IMR-90 (cell line): ENCODE measurements at regions not wholly inside any gene's neighbourhood (a gene's known extent, or its start where the extent isn't known, plus 50 kb on each side); places are given as distances from the start of the nearest gene placed in this dataset.

Experiments used
- ATAC-seq: fragments of 200-7000 bp; cut with Tn5 transposase; 2 replicates; pipeline ENCODE4 v1.9.1; 2020; ENCODE audit warnings: low read depth, mild to moderate bottlenecking, moderate library complexity
- BruUV-seq: library from RNA; stranded (reverse); fragments of 400-500 nt; replicated peaks from 2 replicates; lab custom pipeline; 2021; lab: Mats Ljungman, UMichigan
- CTCF ChIA-PET: fragments of 300-600 bp; formaldehyde crosslinking; extraction: SDS; loops from one replicate; lab custom pipeline; 2021; ENCODE audit warnings: antibody characterized with exemption; lab: Yijun Ruan, JAX
- POLR2A ChIA-PET: fragments of 300-600 bp; sonication (Branson Sonifier 250); formaldehyde crosslinking; loops from one replicate; lab custom pipeline; 2022; ENCODE audit warnings: antibody characterized with exemption; ENCODE audit not compliant: unreplicated experiment; lab: Charles Lee
- DNase-seq: peaks from one replicate; pipeline ENCODE4 v3.0.0; 2013
- H2AFZ ChIP-seq: replicated peaks from 2 replicates; pipeline ENCODE3; 2013; ENCODE audit warnings: low read length, mild to moderate bottlenecking; ENCODE audit not compliant: poor library complexity
- H2AK5ac ChIP-seq: 2 replicates; pipeline ENCODE4 v1.6.1; 2013; ENCODE audit warnings: low read depth, low read length, inconsistent platforms
- H2AK9ac ChIP-seq: replicated peaks from 2 replicates; pipeline ENCODE3; 2013; ENCODE audit warnings: mild to moderate bottlenecking, low read depth, low read length, moderate library complexity; ENCODE audit not compliant: poor library complexity
- H2BK120ac ChIP-seq: 2 replicates; pipeline ENCODE4 v1.6.1; 2013; ENCODE audit warnings: low read depth, low read length, inconsistent platforms
- H2BK15ac ChIP-seq: 3 replicates; pipeline ENCODE4 v1.6.1; 2013; ENCODE audit warnings: low read depth, low read length, inconsistent platforms
- H2BK20ac ChIP-seq: 2 replicates; pipeline ENCODE4 v1.6.1; 2013; ENCODE audit warnings: low read depth, mild to moderate bottlenecking, inconsistent platforms, low read length, moderate library complexity
- H2BK5ac ChIP-seq: 2 replicates; pipeline ENCODE4 v1.6.1; 2013; ENCODE audit warnings: mild to moderate bottlenecking, low read depth, low read length, inconsistent platforms; ENCODE audit not compliant: poor library complexity, severe bottlenecking
- H3K14ac ChIP-seq: replicated peaks from 2 replicates; pipeline ENCODE4 v1.6.1; 2013; ENCODE audit warnings: low read depth, low read length, inconsistent platforms
- H3K18ac ChIP-seq: 2 replicates; pipeline ENCODE4 v1.6.1; 2013; ENCODE audit warnings: low read depth, low read length, control low read depth
- H3K23ac ChIP-seq: 2 replicates; pipeline ENCODE4 v1.6.1; 2013; ENCODE audit warnings: low read depth, low read length, inconsistent platforms
- H3K27ac ChIP-seq: 2 replicates; pipeline ENCODE4 v1.5.1; 2013; ENCODE audit warnings: mild to moderate bottlenecking, control low read depth, low read length; ENCODE audit not compliant: insufficient read depth
- H3K27me3 ChIP-seq: 2 replicates; pipeline ENCODE4 v1.6.1; 2013; ENCODE audit warnings: low read length; ENCODE audit not compliant: control insufficient read depth, insufficient read depth
- H3K36me3 ChIP-seq: 2 replicates; pipeline ENCODE4 v1.6.1; 2013; ENCODE audit warnings: low read length, mixed read lengths; ENCODE audit not compliant: control insufficient read depth, insufficient read depth
- H3K4ac ChIP-seq: 2 replicates; pipeline ENCODE4 v1.6.1; 2013; ENCODE audit warnings: low read depth, low read length, inconsistent platforms
- H3K4me1 ChIP-seq: 2 replicates; pipeline ENCODE4 v1.6.1; 2013; ENCODE audit warnings: low read length, mixed read lengths; ENCODE audit not compliant: control insufficient read depth, insufficient read depth
- H3K4me2 ChIP-seq: 2 replicates; pipeline ENCODE4 v1.6.1; 2013; ENCODE audit warnings: low read depth, mild to moderate bottlenecking, control low read depth, low read length, moderate library complexity
- H3K4me3 ChIP-seq: 2 replicates; pipeline ENCODE4 v1.5.1; 2013; ENCODE audit warnings: low read depth, mild to moderate bottlenecking, control low read depth, low read length, moderate library complexity; ENCODE audit not compliant: insufficient read depth
- H3K56ac ChIP-seq: 2 replicates; pipeline ENCODE4 v1.6.1; 2013; ENCODE audit warnings: low read length, inconsistent platforms; ENCODE audit not compliant: insufficient read depth; ENCODE audit errors: extremely low read depth
- H3K79me1 ChIP-seq, 2 experiments: 2 replicates each; pipeline ENCODE4 v1.6.1; 2013; ENCODE audit warnings: low read length in 2 of 2, inconsistent platforms in 1 of 2, low read depth in 1 of 2
- H3K9ac ChIP-seq: 2 replicates; pipeline ENCODE4 v1.6.1; 2013; ENCODE audit warnings: low read depth, low read length, control low read depth
- H3K9me1 ChIP-seq: 2 replicates; pipeline ENCODE4 v1.6.1; 2013; ENCODE audit warnings: low read length, inconsistent platforms; ENCODE audit not compliant: insufficient read depth
- H3K9me3 ChIP-seq: 2 replicates; pipeline ENCODE4 v1.6.1; 2013; ENCODE audit warnings: low read length; ENCODE audit not compliant: control insufficient read depth, insufficient read depth
- H4K20me1 ChIP-seq: 2 replicates; pipeline ENCODE4 v1.6.1; 2013; ENCODE audit warnings: low read length, inconsistent platforms; ENCODE audit not compliant: insufficient read depth
- H4K5ac ChIP-seq: 2 replicates; pipeline ENCODE4 v1.6.1; 2013; ENCODE audit warnings: mild to moderate bottlenecking, low read depth, low read length, control low read depth
- H4K8ac ChIP-seq, 2 experiments: 2 replicates each; pipeline ENCODE4 v1.6.1; 2013; ENCODE audit warnings: low read depth in 2 of 2, low read length in 2 of 2, control low read depth in 1 of 2, inconsistent platforms in 1 of 2
- H4K91ac ChIP-seq: 2 replicates; pipeline ENCODE4 v1.6.1; 2013; ENCODE audit warnings: low read depth, low read length, inconsistent platforms; ENCODE audit not compliant: insufficient read depth
- BHLHE40 ChIP-seq: fragments of 150-350 bp; IDR thresholded peaks from 2 replicates; pipeline ENCODE4 v1.6.1; 2016; ENCODE audit warnings: mild to moderate bottlenecking, low read depth, low read length
- CEBPB ChIP-seq: IDR thresholded peaks from 2 replicates; pipeline ENCODE4 v1.6.1; 2012; ENCODE audit warnings: low read depth, low read length, improper control_type of control experiment
- CHD1 ChIP-seq: IDR thresholded peaks from 2 replicates; pipeline ENCODE4 v1.6.1; 2012; ENCODE audit warnings: low read depth, low read length, improper control_type of control experiment
- FOS ChIP-seq: fragments of 150-350 bp; IDR thresholded peaks from 2 replicates; pipeline ENCODE4 v1.6.1; 2016; ENCODE audit warnings: low read depth, low read length
- MAFK ChIP-seq: IDR thresholded peaks from 2 replicates; pipeline ENCODE4 v1.6.1; 2012; ENCODE audit warnings: low read depth, low read length, improper control_type of control experiment
- MAZ ChIP-seq: IDR thresholded peaks from 2 replicates; pipeline ENCODE4 v1.6.1; 2012; ENCODE audit warnings: low read depth, mild to moderate bottlenecking, low read length, improper control_type of control experiment, moderate library complexity, borderline replicate concordance
- MXI1 ChIP-seq: IDR thresholded peaks from 2 replicates; pipeline ENCODE4 v1.6.1; 2012; ENCODE audit warnings: low read depth, mild to moderate bottlenecking, low read length, moderate library complexity, borderline replicate concordance
- NFE2L2 ChIP-seq: fragments of 150-350 bp; IDR thresholded peaks from 2 replicates; pipeline ENCODE4 v1.6.1; 2016; ENCODE audit warnings: low read depth, mild to moderate bottlenecking, low read length
- POLR2A ChIP-seq: IDR thresholded peaks from 2 replicates; pipeline ENCODE4 v1.6.1; 2012; ENCODE audit warnings: mild to moderate bottlenecking, low read depth, low read length
- RAD21 ChIP-seq: IDR thresholded peaks from 2 replicates; pipeline ENCODE4 v1.6.1; 2012; ENCODE audit warnings: low read length, improper control_type of control experiment
- RCOR1 ChIP-seq: IDR thresholded peaks from 2 replicates; pipeline ENCODE4 v1.6.1; 2012; ENCODE audit warnings: mild to moderate bottlenecking, low read length, improper control_type of control experiment; ENCODE audit not compliant: insufficient replicate concordance
- RFX5 ChIP-seq: IDR thresholded peaks from 2 replicates; pipeline ENCODE4 v1.8.0; 2012; ENCODE audit warnings: low read depth, mild to moderate bottlenecking, low read length, moderate library complexity
- SMC3 ChIP-seq: fragments of 150-350 bp; IDR thresholded peaks from 2 replicates; pipeline ENCODE4 v1.6.1; 2016; ENCODE audit warnings: low read depth, mild to moderate bottlenecking, antibody characterized with exemption, low read length, moderate library complexity
- WGBS, 2 experiments: methylation state at CpG; one replicate each; pipeline versions ENCODE4 v1.1.5 to v1.1.7; 2013; ENCODE audit warnings: missing lambda C conversion rate in 2 of 2; ENCODE audit not compliant: insufficient read length in 1 of 2; ENCODE audit errors: extremely low coverage in 2 of 2; 5-methylcytosine and 5-hydroxymethylcytosine counted together
- dilution Hi-C: fragments of 300-500 bp; cut with HindIII; formaldehyde crosslinking; loops from one replicate; pipeline ENCODE4 v1.14.3; 2018; ENCODE audit warnings: low sequenced_read_pairs; ENCODE audit not compliant: unreplicated experiment
- in situ Hi-C: fragments of 300-500 bp; cut with MboI; formaldehyde crosslinking; loops from 3 replicates; pipeline ENCODE4 v1.14.3; 2019; ENCODE audit warnings: low sequenced_read_pairs, inconsistent platforms, mixed read lengths
- intact Hi-C: fragments of 100-400 bp; cut with micrococcal nuclease; formaldehyde crosslinking; loops from 2 replicates; pipeline ENCODE4 v1.10.0; 2022
- TF ChIP-seq, protein P1 (sequence below): fragments of 150-350 bp; IDR thresholded peaks from 2 replicates; pipeline ENCODE4 v1.6.1; 2017; ENCODE audit warnings: mild to moderate bottlenecking, antibody characterized with exemption, low read length, low read depth
- TF ChIP-seq, protein P2 (sequence below): fragments of 150-350 bp; IDR thresholded peaks from 2 replicates; pipeline ENCODE4 v1.6.1; 2016; ENCODE audit warnings: low read depth, mild to moderate bottlenecking, low read length, moderate library complexity, borderline replicate concordance
- TF ChIP-seq, protein P3 (sequence below): conservative IDR thresholded peaks from 2 replicates; pipeline ENCODE4 v1.5.1; 2012; ENCODE audit warnings: mild to moderate bottlenecking, low read depth, low read length, improper control_type of control experiment

DNA sequence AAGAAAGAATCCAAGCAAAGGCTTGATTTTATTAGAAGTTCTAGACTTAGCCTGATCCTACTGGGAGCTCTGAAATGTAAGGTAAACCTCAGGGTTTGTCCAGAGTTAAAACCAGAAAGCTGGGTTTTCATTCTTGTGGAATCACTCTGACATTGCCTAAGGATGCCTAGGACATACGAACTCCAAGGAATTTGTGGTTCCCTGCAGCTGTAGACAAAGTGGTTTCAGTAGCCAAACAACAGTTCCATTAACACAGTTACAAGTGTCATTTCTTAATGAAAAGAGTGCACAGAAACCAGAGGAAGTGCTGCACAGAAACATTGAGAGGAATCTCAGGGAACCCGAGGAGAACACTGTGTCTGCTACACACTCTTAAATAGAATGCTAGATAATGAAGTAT is 221.4 kb upstream of the ST6GAL2 start:
- H3K27ac ChIP-seq: no peak overlapping the region
- H3K4me1 ChIP-seq: no peaks in the 10 kb centered on the region
- no peak overlapping the region for H2AFZ ChIP-seq
- WGBS, 2 experiments: no CpG with 5 or more reads among the region's 2 CpGs
- DNase-seq (no peak), ATAC-seq (no peak)
- CTCF ChIA-PET: no interaction called here
- H3K18ac ChIP-seq: no peak overlapping the region
- no peaks in the 10 kb centered on the region for H3K9me1 ChIP-seq
- no peak overlapping the region for H2AK5ac ChIP-seq
- no peak overlapping the region for H2BK5ac ChIP-seq
- H3K9ac ChIP-seq: no peak overlapping the region
- H2BK20ac ChIP-seq: no peak overlapping the region
- in situ Hi-C loops (no loop called here), intact Hi-C loops (no loop called here), dilution Hi-C loops (no loop called here)
- POLR2A ChIA-PET: interaction anchor here (0.7 kb wide), 1 partner anchor 9 kb away, joined by 3 read pairs; no protein-coding TSS in a partner anchor
- TF ChIP-seq FOS (no peak), NFE2L2 (no peak), CEBPB (no peak), MXI1 (no peak), BHLHE40 (no peak), MAFK (no peak), MAZ (no peak), RCOR1 (no peak), RAD21 (no peak), CHD1 (no peak), POLR2A (no peak), SMC3 (no peak), RFX5 (no peak)
- TF ChIP-seq, protein P1, sequence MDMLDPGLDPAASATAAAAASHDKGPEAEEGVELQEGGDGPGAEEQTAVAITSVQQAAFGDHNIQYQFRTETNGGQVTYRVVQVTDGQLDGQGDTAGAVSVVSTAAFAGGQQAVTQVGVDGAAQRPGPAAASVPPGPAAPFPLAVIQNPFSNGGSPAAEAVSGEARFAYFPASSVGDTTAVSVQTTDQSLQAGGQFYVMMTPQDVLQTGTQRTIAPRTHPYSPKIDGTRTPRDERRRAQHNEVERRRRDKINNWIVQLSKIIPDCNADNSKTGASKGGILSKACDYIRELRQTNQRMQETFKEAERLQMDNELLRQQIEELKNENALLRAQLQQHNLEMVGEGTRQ: no peak
- TF ChIP-seq, protein P2, sequence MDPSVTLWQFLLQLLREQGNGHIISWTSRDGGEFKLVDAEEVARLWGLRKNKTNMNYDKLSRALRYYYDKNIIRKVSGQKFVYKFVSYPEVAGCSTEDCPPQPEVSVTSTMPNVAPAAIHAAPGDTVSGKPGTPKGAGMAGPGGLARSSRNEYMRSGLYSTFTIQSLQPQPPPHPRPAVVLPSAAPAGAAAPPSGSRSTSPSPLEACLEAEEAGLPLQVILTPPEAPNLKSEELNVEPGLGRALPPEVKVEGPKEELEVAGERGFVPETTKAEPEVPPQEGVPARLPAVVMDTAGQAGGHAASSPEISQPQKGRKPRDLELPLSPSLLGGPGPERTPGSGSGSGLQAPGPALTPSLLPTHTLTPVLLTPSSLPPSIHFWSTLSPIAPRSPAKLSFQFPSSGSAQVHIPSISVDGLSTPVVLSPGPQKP: no peak
- TF ChIP-seq, protein P3, sequence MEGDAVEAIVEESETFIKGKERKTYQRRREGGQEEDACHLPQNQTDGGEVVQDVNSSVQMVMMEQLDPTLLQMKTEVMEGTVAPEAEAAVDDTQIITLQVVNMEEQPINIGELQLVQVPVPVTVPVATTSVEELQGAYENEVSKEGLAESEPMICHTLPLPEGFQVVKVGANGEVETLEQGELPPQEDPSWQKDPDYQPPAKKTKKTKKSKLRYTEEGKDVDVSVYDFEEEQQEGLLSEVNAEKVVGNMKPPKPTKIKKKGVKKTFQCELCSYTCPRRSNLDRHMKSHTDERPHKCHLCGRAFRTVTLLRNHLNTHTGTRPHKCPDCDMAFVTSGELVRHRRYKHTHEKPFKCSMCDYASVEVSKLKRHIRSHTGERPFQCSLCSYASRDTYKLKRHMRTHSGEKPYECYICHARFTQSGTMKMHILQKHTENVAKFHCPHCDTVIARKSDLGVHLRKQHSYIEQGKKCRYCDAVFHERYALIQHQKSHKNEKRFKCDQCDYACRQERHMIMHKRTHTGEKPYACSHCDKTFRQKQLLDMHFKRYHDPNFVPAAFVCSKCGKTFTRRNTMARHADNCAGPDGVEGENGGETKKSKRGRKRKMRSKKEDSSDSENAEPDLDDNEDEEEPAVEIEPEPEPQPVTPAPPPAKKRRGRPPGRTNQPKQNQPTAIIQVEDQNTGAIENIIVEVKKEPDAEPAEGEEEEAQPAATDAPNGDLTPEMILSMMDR: no peak
- H3K56ac ChIP-seq: no peak overlapping the region
- H3K9me3 ChIP-seq: peaks cover 2% of the 10 kb centered on the region
- no peak overlapping the region for H3K23ac ChIP-seq
- H3K36me3 ChIP-seq: no peaks in the 10 kb centered on the region
- H3K27me3 ChIP-seq: no peaks in the 10 kb centered on the region
- no peak overlapping the region for H2BK15ac ChIP-seq
- no peak overlapping the region for H3K4me2 ChIP-seq
- H2BK120ac ChIP-seq: no peak overlapping the region
- no TSS peak for BruUV-seq
- H3K4ac ChIP-seq: no peak overlapping the region
- no peak overlapping the region for H3K4me3 ChIP-seq
- H2AK9ac ChIP-seq: no peak overlapping the region
- no peak overlapping the region for H4K8ac ChIP-seq
- H3K14ac ChIP-seq: no peak overlapping the region
- H4K20me1 ChIP-seq: no peaks in the 10 kb centered on the region
- H4K91ac ChIP-seq: no peak overlapping the region
- H3K79me1 ChIP-seq: no peaks in the 10 kb centered on the region
- no peak overlapping the region for H4K5ac ChIP-seq
